Right lobe of liver (tissue), 4 donors: ENCODE measurements at regions not wholly inside any gene's neighbourhood (a gene's known extent, or its start where the extent isn't known, plus 50 kb on each side); places are given as distances from the start of the nearest gene placed in this dataset.

Experiments used
- POLR2A ChIP-seq: fragments of 450-650 bp; IDR thresholded peaks from one replicate; pipeline ENCODE4 v1.6.1; 2017; ENCODE audit warnings: antibody characterized with exemption, mild to moderate bottlenecking
- TF ChIP-seq, protein P1 (sequence below), 4 donors: fragments of 200-600 bp in 3 of 4; fragments of 450-650 bp in 1 of 4; IDR thresholded peaks; one replicate each; pipeline versions ENCODE4 v1.5.1 to v1.8.0; 2016 to 2022; ENCODE audit warnings: antibody characterized with exemption in 4 of 4, mild to moderate bottlenecking in 2 of 4
- donor health status: DM: no; HTN: no; CAD: no.
- donor health status: DM: no; HTN: no; CAD: no.
- donor health status: DM: no; HTN: yes; CAD: no.

DNA sequence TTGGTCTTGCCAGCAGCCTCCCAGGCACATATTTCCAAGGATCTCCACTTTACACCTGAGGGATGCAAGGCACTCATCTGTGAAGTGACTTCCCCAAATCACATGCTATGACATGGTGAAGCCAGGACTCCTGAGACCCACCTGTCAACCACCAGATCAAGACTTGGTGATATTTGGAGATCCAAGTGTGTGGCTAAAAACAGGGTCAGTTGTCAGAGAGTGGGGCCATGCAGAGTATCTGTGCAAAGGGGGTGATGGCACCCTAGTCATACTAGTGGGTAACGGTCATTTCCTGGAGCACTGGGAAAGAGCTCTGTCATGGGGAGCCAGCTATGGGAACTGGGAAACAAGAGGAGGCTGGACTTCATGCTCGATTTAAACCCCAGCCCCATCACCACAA is 218.4 kb upstream of the IRS2 start:
- TF ChIP-seq, protein P1, sequence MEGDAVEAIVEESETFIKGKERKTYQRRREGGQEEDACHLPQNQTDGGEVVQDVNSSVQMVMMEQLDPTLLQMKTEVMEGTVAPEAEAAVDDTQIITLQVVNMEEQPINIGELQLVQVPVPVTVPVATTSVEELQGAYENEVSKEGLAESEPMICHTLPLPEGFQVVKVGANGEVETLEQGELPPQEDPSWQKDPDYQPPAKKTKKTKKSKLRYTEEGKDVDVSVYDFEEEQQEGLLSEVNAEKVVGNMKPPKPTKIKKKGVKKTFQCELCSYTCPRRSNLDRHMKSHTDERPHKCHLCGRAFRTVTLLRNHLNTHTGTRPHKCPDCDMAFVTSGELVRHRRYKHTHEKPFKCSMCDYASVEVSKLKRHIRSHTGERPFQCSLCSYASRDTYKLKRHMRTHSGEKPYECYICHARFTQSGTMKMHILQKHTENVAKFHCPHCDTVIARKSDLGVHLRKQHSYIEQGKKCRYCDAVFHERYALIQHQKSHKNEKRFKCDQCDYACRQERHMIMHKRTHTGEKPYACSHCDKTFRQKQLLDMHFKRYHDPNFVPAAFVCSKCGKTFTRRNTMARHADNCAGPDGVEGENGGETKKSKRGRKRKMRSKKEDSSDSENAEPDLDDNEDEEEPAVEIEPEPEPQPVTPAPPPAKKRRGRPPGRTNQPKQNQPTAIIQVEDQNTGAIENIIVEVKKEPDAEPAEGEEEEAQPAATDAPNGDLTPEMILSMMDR (IDR thresholded peaks at IDR 0.05): no peak
- no peak for TF ChIP-seq POLR2A
